ENCODE measurements at regions not wholly inside any gene's neighbourhood (a gene's known extent, or its start where the extent isn't known, plus 50 kb on each side); places are given as distances from the start of the nearest gene placed in this dataset.

GRCh38 chr4:77538144-77538543 is 67.5 kb upstream of the CXCL13 start:
- no peak for DNase-seq

GRCh38 chr4:77538574-77539157 is 67.0 kb upstream of the CXCL13 start:
- DNase-seq = peak in 1 of 3 experiments; percentile 11
